ENCODE measurements at regions not wholly inside any gene's neighbourhood (a gene's known extent, or its start where the extent isn't known, plus 50 kb on each side); places are given as distances from the start of the nearest gene placed in this dataset.

GRCh38 chr14:22003461-22003860, 329.8 kb upstream of the OR4E1 start:
- TF ChIP-seq CTCF (conservative IDR thresholded peaks at IDR 0.05 in 1 of 2, IDR thresholded peaks at IDR 0.05 in 1 of 2; ENCODE audit: extremely low read depth in 1 of 2, insufficient read depth in 1 of 2, low read depth in 1 of 2, low read length in 2 of 2) = no peak
- no peak for TF ChIP-seq EZH2 (IDR thresholded peaks at IDR 0.05; ENCODE audit: borderline replicate concordance, low read length)
